Loucy (cell line): ENCODE measurements at regions not wholly inside any gene's neighbourhood (a gene's known extent, or its start where the extent isn't known, plus 50 kb on each side); places are given as distances from the start of the nearest gene placed in this dataset.

ENCODE experiments used
- H2AFZ ChIP-seq: fragments of 200-600 bp; sonication (generic); 2 replicates; pipeline ENCODE4 v1.6.0; 2016; ENCODE audit warnings: antibody characterized with exemption, mild to moderate bottlenecking, low read length, moderate library complexity
- H3F3A ChIP-seq: fragments of 200-600 bp; 2 replicates; pipeline ENCODE4 v1.6.0; 2016; ENCODE audit warnings: antibody characterized with exemption, low read depth, mild to moderate bottlenecking
- H3K27me3 ChIP-seq: fragments of 200-600 bp; sonication (generic); 2 replicates; pipeline ENCODE4 v1.6.1; 2014; ENCODE audit warnings: low read length, mild to moderate bottlenecking; ENCODE audit not compliant: insufficient read depth, poor library complexity, severe bottlenecking
- H3K36me3 ChIP-seq: fragments of 200-600 bp; sonication (generic); 2 replicates; pipeline ENCODE4 v1.6.1; 2016; ENCODE audit warnings: low read length; ENCODE audit not compliant: insufficient read depth
- H3K4me1 ChIP-seq: fragments of 200-600 bp; sonication (generic); 2 replicates; pipeline ENCODE4 v1.5.1; 2014; ENCODE audit warnings: low read length, mild to moderate bottlenecking; ENCODE audit not compliant: insufficient read depth, poor library complexity, severe bottlenecking
- H3K4me2 ChIP-seq: fragments of 200-600 bp; sonication (generic); 2 replicates; pipeline ENCODE4 v1.6.0; 2014; ENCODE audit warnings: antibody characterized with exemption, low read length, low read depth, mild to moderate bottlenecking; ENCODE audit not compliant: poor library complexity, severe bottlenecking
- H3K4me3 ChIP-seq: fragments of 200-600 bp; sonication (generic); 2 replicates; pipeline ENCODE4 v1.5.1; 2014; ENCODE audit warnings: low read length, mild to moderate bottlenecking, mixed read lengths; ENCODE audit not compliant: poor library complexity, severe bottlenecking
- H3K79me2 ChIP-seq: fragments of 200-600 bp; sonication (generic); 2 replicates; pipeline ENCODE4 v1.6.1; 2014; ENCODE audit warnings: low read length; ENCODE audit not compliant: insufficient read depth
- H3K9ac ChIP-seq: fragments of 200-600 bp; sonication (generic); 2 replicates; pipeline ENCODE4 v1.6.0; 2014; ENCODE audit warnings: mild to moderate bottlenecking, low read depth, low read length, moderate library complexity; ENCODE audit not compliant: poor library complexity, severe bottlenecking
- H3K9me2 ChIP-seq: fragments of 200-600 bp; sonication (generic); replicated peaks from 2 replicates; pipeline ENCODE4 v1.6.1; 2016; ENCODE audit warnings: low read depth, low read length, mixed read lengths
- H3K9me3 ChIP-seq: fragments of 200-600 bp; sonication (generic); 2 replicates; pipeline ENCODE4 v1.6.1; 2014; ENCODE audit warnings: mild to moderate bottlenecking, antibody characterized with exemption, low read length, low read depth; ENCODE audit not compliant: insufficient read depth
- H4K20me1 ChIP-seq: fragments of 200-600 bp; sonication (generic); 2 replicates; pipeline ENCODE4 v1.6.0; 2014; ENCODE audit warnings: antibody characterized with exemption, low read length, mild to moderate bottlenecking; ENCODE audit not compliant: insufficient read depth, poor library complexity, severe bottlenecking
- CTCF ChIP-seq: fragments of 200-600 bp; sonication (generic); conservative IDR thresholded peaks from 2 replicates; pipeline ENCODE4 v1.5.1; 2014; ENCODE audit warnings: mild to moderate bottlenecking, antibody characterized with exemption, low read length
- EZH2phosphoT487 ChIP-seq: fragments of 200-600 bp; IDR thresholded peaks from 2 replicates; pipeline ENCODE4 v1.6.1; 2018; ENCODE audit warnings: antibody characterized with exemption, mild to moderate bottlenecking, moderate library complexity, borderline replicate concordance

- Histone ChIP-seq H3K4me3 (peak overlapping the region; percentile 47), H3K4me2 (peak overlapping the region; percentile 61), H3K27me3 (no peaks in the 10 kb centered on the region), H3K79me2 (no peaks in the 10 kb centered on the region), H3F3A (peaks cover 4% of the 10 kb centered on the region; the same call in 1 of the 2 replicates), H3K4me1 (peaks cover 21% of the 10 kb centered on the region), H3K9me3 (no peaks in the 10 kb centered on the region), H2AFZ (peak overlapping the region; percentile 68), H3K9ac (peak overlapping the region; percentile 42), H3K9me2 (no peaks in the 10 kb centered on the region), H4K20me1 (no peaks in the 10 kb centered on the region), H3K36me3 (no peaks in the 10 kb centered on the region)
- no peak for TF ChIP-seq CTCF
- no peak for TF ChIP-seq EZH2phosphoT487
Measured at GRCh38 chr2:230643576-230644291, 68.9 kb upstream of the CAB39 start.

GRCh38 chr2:230644356-230644935 lies 68.2 kb upstream of the CAB39 start:
- H3K4me2 ChIP-seq: peak overlapping the region; percentile 61
- H3K27me3 ChIP-seq: no peaks in the 10 kb centered on the region
- TF ChIP-seq EZH2phosphoT487: no peak
- no peak for TF ChIP-seq CTCF
- no peaks in the 10 kb centered on the region for H3K36me3 ChIP-seq
- peak overlapping the region; percentile 42 for H3K9ac ChIP-seq
- H3K4me1 ChIP-seq: peaks cover 21% of the 10 kb centered on the region
- no peaks in the 10 kb centered on the region for H4K20me1 ChIP-seq
- H3K4me3 ChIP-seq: peak overlapping the region; percentile 47
- H3K9me3 ChIP-seq: no peaks in the 10 kb centered on the region
- H3F3A ChIP-seq: peaks cover 4% of the 10 kb centered on the region; the same call in 1 of the 2 replicates
- no peaks in the 10 kb centered on the region for H3K79me2 ChIP-seq
- no peaks in the 10 kb centered on the region for H3K9me2 ChIP-seq
- no peak overlapping the region; the same call in 1 of the 2 replicates for H2AFZ ChIP-seq

- TF ChIP-seq CTCF (no peak), EZH2phosphoT487 (no peak)
- Histone ChIP-seq H3K4me3 (no peak overlapping the region), H3K79me2 (no peaks in the 10 kb centered on the region), H2AFZ (no peak overlapping the region), H3K36me3 (no peaks in the 10 kb centered on the region), H3K27me3 (no peaks in the 10 kb centered on the region), H4K20me1 (no peaks in the 10 kb centered on the region), H3K9me3 (no peaks in the 10 kb centered on the region), H3K9ac (no peak overlapping the region), H3F3A (peaks cover 4% of the 10 kb centered on the region; the same call in 1 of the 2 replicates), H3K4me2 (no peak overlapping the region), H3K4me1 (peaks cover 33% of the 10 kb centered on the region), H3K9me2 (no peaks in the 10 kb centered on the region)
Measured at GRCh38 chr2:230648356-230648755, 64.3 kb upstream of the CAB39 start.
